Vagina (tissue), 2 donors: ENCODE measurements at regions not wholly inside any gene's neighbourhood (a gene's known extent, or its start where the extent isn't known, plus 50 kb on each side); places are given as distances from the start of the nearest gene placed in this dataset.

Source experiments
- CTCF ChIP-seq, 3 experiments: fragments of 450-650 bp in 2 of 3; fragments of 200-600 bp in 1 of 3; sonication (generic) in 1 of 3; IDR thresholded peaks; one replicate each; pipeline ENCODE4 v1.5.1; 2017 to 2019; ENCODE audit warnings: antibody characterized with exemption in 3 of 3, mild to moderate bottlenecking in 2 of 3, moderate library complexity in 2 of 3
- POLR2A ChIP-seq, 2 donors: fragments of 450-650 bp; IDR thresholded peaks; one replicate each; pipeline ENCODE4 v1.6.1; 2017; ENCODE audit warnings: antibody characterized with exemption in 2 of 2, mild to moderate bottlenecking in 2 of 2, moderate library complexity in 2 of 2

GRCh38 chr6:115456848-115457247, 603.8 kb downstream of the FRK start:
- TF ChIP-seq CTCF (IDR thresholded peaks at IDR 0.05) (no peak), POLR2A (IDR thresholded peaks at IDR 0.05) (no peak)
